GM23248 (cell line): ENCODE measurements at regions not wholly inside any gene's neighbourhood (a gene's known extent, or its start where the extent isn't known, plus 50 kb on each side); places are given as distances from the start of the nearest gene placed in this dataset.

Experiments
- EZH2 ChIP-seq: fragments of 200-600 bp; sonication (generic); IDR thresholded peaks from 2 replicates; pipeline ENCODE4 v1.6.1; 2018; ENCODE audit warnings: antibody characterized with exemption, mild to moderate bottlenecking; ENCODE audit not compliant: insufficient read depth, poor library complexity, severe bottlenecking
- EZH2phosphoT487 ChIP-seq: fragments of 200-600 bp; sonication (generic); IDR thresholded peaks from 2 replicates; pipeline ENCODE4 v1.6.1; 2018; ENCODE audit warnings: antibody characterized with exemption, moderate library complexity, mild to moderate bottlenecking, low read depth; ENCODE audit not compliant: insufficient read depth

DNA sequence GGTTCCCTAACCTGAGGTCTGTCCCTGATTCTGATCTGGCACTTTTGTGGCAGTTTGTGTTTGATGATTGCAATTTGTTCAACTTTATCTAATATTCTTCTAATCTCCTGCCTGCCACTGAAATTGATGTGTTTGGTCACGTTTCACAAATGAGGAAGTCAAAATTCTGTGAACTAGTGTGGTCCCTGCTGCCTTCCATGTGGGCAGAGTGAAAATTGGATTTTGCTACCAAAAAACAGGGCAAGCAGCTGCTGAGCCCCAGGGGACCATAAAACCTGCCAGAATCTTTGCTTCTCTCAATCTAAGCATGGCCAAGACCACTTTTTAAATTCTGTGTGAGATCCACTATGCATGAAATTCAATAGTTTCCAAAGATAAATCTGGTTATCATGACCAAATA is 195.5 kb upstream of the CYRIA start:
- TF ChIP-seq EZH2 (no peak), EZH2phosphoT487 (no peak)
